ENCODE measurements at regions not wholly inside any gene's neighbourhood (a gene's known extent, or its start where the extent isn't known, plus 50 kb on each side); places are given as distances from the start of the nearest gene placed in this dataset.

DNA sequence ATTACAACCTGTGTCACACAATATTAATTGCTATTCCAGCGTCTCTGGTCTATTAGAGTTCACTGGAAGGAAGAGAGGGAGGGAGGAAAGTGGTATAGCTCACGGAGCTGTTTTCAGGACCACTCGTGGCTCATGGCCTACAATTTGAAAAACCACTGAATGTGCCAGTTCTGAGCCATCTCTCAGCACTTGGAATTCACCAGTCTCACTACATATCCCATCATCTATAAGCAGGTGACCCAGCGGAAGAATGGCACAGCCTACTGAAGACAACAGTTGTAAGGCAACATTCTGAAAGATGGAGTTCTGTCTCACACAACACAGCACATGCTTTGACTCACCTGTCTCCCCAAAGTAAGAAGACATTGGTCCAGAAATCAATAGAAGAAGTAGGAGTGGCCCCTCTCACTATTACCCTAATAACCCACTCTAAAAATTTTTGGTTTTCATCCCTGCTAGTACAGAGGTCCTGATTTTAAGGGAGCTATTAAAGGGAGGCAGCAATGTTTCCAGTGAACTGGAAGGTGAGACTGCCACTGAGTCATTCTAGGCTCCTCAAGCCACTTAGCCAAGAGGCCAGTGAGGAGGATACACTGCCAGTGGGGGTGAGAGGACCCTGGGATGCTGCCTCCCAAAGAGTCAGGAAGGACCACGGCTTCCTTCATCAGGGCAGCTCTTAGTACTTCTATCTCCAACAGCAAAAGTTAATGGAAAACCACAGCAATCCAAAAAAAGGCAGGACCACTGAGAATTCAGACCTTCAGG lies 50.0 kb upstream of the DOCK9 start:
- DNase-seq = no peak

DNA sequence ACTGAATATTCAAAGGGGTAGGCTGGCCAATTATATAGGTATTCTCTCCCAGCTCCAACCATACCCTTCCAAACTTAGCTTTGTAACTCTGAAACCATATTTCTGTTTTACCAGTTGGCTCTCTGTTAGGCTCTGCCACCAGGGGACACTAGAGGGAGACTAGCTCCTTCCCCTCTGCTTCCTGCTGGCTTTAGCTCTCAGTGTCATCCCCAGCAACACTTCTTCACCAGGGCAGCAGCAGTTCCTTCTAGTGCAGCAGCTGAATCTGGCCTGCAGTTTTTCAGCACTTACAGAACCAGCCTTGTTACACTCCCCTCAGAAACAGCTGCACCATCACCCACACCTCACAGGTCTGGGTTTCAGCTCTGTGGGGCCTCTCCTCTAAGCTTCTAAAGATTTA lies 51.0 kb upstream of the DOCK9 start:
- no peak for DNase-seq

DNA sequence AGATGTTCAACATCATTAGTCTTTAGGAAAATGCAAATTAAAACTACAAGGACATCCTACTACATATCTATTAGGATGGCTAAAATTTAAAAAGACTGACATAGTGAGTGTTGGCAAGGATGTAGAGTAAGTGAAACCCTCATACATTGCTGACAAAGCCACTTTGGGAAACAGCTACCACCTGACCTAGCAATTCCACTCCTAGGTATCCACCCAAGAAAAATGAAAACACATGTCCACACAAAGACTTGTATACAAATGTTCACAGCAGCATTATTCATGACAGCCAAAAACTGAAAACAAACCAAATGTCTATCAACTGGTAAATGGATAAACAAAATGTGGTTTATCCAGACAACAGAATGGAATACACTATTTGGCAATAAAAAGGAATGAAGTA lies 51.7 kb upstream of the DOCK9 start:
- DNase-seq = no peak

DNA sequence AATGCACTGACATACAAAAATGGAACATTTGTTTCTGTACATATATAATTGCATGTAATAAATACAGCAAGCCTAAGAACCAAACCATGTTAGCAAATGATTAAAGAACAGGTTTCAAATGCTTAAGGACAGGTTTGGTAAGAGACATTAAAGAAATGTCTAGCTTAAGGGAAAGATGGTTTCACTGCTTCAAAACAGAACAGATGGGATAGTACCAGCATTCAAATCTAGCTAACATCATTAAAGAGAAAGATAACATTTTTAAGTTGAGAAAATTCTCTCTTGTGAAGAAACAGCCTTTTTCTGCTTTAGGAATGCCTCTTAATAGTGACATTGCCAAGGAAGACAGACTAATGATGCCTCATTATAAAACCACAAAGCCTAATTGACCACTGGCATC lies 52.5 kb upstream of the DOCK9 start:
- DNase-seq = no peak

DNA sequence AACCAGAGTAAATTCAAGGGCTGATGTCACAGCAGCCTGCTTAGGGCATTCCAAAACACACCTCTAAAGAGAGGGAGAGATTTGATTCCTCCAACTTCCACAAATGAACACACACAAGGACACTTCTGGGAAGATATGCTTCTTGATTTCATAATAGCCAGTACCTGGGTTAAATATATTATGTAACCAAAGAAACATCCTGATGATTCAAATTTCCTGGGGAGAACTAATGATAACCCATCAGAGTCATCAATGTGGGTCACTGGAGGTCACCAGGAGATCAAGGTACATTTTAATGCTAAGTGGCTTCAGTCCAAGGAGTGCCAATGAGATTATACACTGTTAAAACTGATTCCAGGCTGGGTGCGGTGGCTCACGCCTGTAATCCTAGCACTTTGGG lies 54.0 kb upstream of the DOCK9 start:
- DNase-seq = no peak

DNA sequence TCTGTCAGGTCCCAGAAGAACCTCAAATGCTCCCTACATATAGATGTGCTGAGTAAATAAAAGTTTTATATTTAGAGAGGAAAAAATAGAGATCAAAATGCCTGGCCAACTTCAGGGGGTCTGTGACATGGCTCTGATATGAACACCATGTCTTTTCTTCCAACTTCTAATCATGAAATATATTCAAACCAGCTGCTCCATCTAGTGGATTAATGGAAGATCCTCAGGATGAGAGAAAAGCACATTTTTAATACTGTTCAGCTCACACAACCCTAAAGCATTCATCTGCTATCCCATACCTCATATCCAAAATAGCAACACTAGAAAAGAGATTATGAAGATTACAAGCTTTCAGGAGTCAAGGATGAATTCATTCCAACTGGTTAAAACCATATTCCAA lies 56.0 kb upstream of the DOCK9 start:
- no peak for DNase-seq

DNA sequence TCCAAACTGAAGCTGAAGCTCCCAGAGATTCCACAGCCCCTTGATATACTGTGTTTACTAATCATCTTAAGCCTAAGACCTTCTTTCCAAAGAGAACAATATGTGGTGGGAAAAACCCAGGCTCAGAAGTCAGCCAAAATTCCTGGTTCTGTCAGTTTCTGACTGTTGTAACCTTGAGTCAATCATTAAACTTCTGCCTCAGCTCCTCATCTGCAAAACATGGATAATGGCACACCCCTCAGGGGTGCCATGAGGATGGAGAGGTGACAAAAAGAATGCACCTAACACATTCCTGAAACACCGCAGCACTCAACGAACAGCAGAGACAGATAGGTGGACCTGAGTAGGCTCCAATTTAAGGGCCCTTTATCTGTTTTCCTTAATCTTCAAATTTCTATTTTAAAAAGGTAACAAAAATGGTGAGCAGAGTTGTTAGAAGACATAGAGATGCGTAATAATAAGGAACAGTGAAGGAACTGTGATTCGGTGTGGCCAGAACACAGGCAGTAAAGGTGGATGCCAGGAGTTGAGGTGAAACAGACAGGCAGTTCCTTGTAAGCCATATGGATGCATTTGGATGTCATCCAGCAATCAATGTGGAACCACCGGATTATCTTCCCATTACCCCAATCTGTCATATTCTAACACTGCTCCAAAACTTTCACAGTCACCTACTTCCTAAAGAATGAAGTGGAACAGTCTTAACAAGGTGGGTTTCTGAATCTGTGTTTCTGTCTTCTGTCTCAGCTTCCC lies 56.6 kb upstream of the DOCK9 start:
- no peak for DNase-seq

DNA sequence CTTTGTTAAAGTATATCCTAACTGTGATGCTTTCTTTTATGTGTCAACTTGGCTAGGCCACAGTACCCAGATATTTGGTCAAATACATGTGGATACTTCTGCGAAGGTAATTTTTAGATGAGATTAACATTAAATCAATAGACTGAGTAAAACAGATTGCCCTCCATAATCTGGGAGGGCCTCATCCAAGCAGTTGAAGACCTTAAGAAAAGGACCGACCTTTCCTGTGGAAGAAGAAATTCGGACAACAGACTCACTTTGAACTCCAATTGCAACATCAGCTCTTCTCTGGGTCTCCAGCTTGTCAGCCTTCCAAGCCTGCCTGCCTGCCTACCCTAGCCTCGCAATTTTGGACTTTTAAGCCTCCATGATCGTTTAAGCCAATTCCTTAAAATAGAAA lies 57.9 kb upstream of the DOCK9 start:
- DNase-seq = no peak

DNA sequence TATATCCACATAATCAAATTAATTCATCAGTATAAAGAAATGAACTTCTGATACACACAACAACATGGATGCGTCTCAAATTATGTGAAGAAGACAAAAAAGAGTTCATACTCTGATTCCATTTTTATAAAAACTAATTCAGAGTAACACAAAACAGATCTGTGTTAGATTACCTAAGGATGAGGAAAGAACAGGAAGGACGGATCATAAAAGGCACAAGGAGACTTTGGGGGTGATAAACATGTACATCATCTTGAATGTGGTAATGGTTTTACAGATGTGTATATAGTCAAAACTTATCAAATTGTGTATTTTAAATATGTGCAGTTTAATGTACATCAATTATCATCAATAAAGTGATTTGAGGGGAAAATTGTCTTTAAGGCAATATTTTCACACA lies 59.9 kb upstream of the DOCK9 start:
- no peak for DNase-seq

DNA sequence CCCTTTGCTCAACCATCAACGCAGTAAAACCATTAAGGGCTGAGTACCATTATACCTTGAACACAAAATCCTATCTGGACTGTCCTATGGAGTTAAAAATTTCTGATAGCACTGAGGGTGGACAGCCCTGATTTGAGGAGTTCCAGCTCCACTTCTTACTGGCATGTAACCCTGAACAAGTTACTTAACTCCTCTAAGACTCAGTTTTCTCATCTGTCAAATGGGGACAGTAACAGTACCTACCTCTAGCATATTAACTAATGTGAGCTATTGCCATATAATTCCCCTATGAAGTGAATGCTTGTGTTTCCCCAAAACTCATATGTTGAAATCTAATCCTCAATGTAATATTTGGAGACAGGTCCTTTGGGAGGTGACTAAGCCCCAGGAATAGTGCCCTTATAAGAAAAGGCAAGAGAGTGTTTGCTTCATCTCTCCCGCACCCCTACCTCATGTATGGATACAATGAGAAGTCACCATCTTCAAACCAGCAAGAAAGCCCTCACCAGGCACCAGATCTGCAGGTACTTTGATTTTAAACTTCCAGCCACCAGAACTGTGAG lies 61.9 kb upstream of the DOCK9 start:
- DNase-seq = no peak

DNA sequence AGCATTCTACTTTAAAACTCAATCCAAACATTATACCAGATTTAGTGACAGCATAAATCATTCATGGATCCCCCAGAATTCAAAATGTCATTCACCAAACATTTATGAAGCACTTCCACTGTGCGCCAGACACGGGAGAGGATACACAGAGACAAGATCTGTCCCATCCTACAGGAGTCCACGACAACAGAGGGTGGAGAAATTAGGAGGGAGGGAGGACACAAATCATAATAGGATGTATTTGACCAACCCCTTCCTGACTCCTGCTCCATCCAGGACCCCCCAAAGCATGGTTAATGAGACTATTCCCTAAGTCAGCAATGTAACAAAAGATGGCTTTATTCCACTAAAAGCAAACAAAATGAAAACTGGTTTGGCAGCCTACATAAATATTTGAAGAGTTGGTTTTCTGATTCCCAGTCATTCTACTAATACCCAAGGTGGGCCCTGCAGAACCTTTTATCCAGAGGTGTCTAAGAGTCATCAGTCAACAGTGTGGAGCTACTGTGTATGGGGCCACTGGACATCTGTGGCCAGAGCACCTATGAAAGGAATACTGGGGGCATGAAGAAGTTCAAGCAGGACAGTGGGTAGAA lies 62.8 kb upstream of the DOCK9 start:
- no peak for DNase-seq

DNA sequence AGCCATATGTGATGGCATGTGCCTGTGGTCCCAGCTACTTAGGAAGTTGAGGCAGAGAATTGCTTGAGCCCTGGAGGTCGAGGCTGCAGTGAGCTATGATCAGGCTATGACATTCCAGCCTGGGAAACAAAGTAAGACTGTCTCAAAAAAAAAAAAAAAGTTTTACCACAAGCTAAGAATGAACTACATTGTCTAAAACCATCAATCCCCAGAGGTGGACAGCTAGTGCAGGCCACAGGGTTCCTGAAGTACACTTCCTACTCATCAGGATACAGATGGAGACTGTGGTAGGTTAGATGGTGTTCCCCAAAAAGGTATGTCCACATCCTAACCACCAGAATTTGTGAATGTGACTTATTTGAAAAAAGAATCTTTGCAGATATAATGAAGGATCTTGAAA lies 63.5 kb upstream of the DOCK9 start:
- no peak for DNase-seq

DNA sequence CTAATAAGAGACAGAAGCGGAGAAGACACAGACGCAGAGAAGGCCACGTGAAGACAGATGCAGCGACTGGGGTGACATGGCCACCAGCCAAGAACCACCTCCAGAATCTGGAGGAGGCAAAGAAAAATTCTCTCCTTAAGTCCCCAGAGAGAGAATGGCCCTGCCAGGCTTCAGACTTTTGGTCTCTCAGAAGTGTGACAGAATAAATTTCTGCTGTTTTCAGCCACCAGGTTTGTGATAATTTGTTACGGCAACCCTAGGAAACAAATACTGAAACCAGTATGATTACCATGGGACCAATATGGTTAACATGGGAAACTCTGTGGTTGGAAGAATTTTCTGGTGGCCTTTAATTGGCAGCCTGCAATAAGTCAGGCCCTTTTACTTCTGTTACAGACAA lies 63.9 kb upstream of the DOCK9 start:
- no peak for DNase-seq

DNA sequence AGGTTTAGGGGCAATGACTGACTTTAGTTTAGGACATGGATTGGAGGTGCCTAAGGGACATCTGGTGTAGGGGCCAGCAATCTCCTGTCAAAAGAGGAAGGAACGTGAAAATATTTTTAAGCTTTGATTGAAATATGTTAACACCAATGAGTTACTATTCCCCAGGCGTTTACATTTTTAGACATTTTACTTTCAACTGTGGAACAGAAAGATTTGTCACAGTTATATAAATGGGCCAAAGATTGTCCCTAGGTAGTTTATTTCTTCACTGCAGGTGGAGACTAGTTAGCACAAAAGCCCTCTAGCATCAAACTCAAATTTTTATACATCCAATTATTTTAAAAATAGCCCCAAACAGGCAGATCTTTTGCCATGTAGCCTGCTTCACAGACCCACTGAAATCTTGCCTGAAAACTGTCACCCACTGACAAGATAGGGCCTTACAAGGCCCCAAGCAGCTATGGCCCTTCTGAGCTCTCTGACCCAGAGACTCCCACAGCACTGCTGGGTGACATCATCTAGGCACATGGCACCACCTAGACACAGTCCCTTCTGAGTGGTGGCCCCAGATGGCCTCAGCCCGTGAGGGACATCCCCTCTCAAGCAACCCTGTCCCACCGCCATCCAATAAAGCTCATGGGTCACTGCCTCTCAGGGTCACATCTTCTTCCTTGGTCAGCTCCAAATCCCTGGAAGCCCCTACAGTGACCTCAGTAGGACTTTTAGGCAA lies 64.8 kb upstream of the DOCK9 start:
- no peak for DNase-seq

DNA sequence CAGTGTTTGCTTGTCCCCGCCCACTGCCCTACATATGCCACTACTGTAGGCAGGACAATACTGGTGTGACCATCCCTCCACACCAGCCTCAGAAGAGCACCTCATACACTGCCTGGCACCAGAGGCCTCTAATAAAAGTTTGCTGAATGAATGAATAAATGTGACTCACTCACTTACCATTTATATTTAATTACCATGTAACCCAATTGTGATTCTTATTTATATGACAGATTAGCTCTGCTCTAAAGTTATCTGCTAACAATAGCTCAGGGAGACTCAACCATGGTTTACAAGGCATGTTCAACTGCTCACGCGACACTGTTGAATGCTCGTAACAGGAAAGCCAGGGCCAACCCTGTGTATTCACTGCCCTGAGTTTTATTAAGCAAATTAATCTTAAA lies 66.0 kb upstream of the DOCK9 start:
- no peak for DNase-seq

DNA sequence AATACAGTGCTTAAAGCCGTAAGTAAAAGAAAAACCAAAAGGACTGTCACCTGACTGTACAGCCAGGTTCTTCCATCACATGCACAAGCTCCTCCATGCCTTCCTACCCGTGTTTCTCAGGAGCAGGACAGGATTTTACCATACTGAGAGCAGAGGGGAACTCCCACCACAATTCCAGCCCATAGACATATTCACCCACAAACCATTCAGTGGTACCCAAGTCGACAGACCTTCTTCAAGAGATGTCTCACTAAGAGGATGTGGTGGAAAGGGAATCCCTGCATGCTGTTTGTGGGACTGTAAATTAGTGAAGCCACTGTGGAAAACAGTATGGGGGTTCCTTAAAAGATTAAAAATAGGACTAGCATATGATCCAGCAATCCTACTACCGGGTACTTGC lies 66.9 kb upstream of the DOCK9 start:
- DNase-seq = no peak

DNA sequence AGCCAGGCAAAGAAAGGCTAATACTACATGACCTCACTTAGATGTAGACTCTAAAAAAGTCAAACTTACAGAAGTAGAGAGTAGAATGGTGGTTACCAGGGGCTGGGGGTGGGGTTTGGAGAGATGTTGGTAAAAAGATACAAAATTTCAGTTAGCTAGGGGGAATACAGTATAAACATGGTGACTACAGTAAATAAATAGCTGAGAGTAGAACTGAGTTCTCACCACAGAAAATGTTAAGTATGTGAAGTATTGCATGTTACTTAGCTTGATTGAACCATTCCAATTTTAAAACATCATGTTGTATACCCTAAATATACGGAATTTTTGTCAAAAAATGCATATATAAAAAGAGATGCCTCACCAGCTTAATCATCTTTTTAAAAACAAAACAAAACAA lies 67.5 kb upstream of the DOCK9 start:
- no peak for DNase-seq

DNA sequence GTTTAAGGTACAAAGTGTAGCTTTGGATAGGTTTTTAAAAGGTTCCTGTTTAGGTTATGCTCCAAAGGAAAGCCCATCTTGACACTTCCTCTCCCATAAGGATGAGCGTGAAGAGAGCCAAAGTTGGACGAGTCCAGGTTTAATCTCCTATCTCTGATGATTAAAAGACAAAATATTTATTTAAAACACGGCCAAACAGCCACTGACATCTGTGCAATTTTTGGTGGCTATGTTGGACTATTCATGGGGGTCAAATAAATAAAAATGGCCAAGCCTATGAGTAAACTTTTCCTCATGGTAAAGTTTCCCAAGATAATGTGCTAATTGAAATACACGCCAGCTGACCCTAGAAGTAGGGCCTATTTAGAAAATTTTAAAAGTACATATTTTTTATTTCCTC lies 69.0 kb upstream of the DOCK9 start:
- DNase-seq = no peak

DNA sequence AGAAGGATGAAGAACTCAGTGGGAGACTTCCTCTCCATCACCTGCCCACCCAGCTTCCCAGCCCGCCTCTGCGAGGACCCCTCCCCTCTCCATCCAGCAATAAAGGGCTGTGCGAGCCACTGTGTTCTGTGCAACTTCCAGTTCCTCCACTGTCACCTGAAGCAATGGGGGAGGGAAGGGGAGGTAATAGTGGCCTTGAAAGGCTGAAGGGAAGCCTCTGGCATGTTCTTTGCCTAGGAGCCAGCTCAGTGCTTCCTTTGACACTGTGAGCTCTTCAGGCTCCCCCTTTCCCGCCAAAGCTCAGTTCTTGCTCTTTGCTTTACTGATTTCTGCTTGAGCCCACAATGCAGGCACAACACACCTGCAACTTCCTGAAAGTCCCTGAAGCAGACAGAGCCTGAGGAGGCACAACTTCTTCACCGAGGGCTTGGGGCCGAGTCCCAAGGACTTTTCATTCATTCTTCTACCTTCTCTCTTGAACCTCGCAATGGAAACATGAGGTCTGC lies 73.2 kb upstream of the DOCK9 start:
- DNase-seq = no peak

DNA sequence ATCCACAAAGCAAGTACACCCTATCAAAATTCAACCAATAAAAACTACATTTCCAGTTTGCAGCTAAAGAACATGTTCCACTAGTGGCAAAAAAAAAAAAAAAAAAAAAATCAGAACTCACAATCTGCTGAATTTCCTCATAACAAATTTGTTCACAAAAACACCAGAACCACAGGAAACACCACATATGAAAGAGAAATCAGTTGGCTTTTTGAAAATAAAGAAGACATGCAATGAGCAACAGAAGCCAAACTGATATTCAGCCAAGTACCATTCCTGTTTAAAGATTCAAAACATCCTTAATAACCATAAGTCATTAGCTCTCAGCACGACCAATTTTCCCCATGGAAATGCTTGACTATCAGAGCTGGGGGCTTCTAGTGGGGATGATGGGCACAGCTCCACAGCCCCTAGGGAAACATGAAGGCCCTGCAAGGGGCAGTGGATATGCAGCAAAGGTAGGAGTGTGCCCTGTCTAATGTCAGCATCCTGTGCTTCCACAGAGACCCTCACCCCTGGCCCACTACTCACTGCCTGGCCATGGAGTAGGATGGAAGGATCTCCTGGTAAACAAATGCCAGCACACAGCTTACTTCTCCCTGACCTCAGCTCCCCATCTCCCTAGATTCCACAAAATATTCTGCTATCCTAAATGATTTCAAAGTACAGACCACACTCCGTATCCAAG lies 74.0 kb upstream of the DOCK9 start:
- DNase-seq = no peak

DNA sequence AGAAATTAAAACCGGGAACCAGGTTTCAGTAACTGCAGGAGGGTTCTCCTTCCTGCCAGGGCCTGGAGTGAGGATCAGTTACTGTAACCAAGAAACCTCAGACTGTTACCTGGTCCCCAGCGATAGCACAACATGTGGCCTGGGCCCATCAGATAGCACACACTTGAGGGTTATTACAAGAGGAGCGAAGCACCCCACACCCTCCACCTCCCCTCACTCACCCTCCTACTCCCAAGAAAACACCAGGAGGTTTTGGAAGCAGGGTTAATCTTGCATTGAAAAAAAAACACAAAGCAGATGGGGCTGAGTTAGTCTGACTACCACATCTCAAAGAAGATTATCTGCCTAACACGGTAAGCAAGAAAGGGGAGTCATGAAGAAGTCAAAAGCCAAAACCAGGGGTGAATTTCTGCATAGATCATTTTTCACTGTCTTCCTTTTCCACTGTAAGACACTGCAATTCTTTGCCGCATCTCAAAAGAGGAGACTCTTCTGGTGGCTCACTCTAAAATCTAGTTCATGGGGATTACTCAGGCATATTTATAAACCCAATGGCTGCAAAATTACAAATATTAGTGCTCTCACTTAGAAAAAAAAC lies 75.9 kb upstream of the DOCK9 start:
- DNase-seq = peak in 1 of 2 experiments; percentile 18

DNA sequence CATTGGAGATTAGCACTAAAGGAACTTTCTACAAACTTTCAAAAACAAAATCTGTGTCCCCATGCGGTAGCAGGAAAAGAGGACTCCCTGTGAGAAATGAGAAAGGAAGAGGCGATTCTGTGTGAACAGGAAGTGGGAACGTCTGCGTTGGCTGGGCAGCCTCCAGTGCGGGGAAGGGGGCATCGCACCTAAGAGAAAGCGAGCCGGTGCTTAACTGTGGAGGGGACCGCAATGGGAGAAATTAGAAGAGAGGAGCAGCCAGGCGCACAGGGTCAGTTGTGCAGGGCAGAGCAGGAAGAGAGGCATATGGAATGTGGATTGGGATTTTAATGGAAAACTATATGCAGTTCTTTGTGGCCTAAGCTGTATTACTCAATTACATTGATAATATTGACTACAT lies 77.4 kb upstream of the DOCK9 start:
- DNase-seq = no peak

Measured in NCI-H187 (cell line).